Loucy (cell line): ENCODE measurements at regions not wholly inside any gene's neighbourhood (a gene's known extent, or its start where the extent isn't known, plus 50 kb on each side); places are given as distances from the start of the nearest gene placed in this dataset.

ENCODE experiments used
- H2AFZ ChIP-seq: fragments of 200-600 bp; sonication (generic); 2 replicates; pipeline ENCODE4 v1.6.0; 2016; ENCODE audit warnings: antibody characterized with exemption, mild to moderate bottlenecking, low read length, moderate library complexity
- H3F3A ChIP-seq: fragments of 200-600 bp; 2 replicates; pipeline ENCODE4 v1.6.0; 2016; ENCODE audit warnings: antibody characterized with exemption, low read depth, mild to moderate bottlenecking
- H3K27me3 ChIP-seq: fragments of 200-600 bp; sonication (generic); 2 replicates; pipeline ENCODE4 v1.6.1; 2014; ENCODE audit warnings: low read length, mild to moderate bottlenecking; ENCODE audit not compliant: insufficient read depth, poor library complexity, severe bottlenecking
- H3K36me3 ChIP-seq: fragments of 200-600 bp; sonication (generic); 2 replicates; pipeline ENCODE4 v1.6.1; 2016; ENCODE audit warnings: low read length; ENCODE audit not compliant: insufficient read depth
- H3K4me1 ChIP-seq: fragments of 200-600 bp; sonication (generic); 2 replicates; pipeline ENCODE4 v1.5.1; 2014; ENCODE audit warnings: low read length, mild to moderate bottlenecking; ENCODE audit not compliant: insufficient read depth, poor library complexity, severe bottlenecking
- H3K4me2 ChIP-seq: fragments of 200-600 bp; sonication (generic); 2 replicates; pipeline ENCODE4 v1.6.0; 2014; ENCODE audit warnings: antibody characterized with exemption, low read length, low read depth, mild to moderate bottlenecking; ENCODE audit not compliant: poor library complexity, severe bottlenecking
- H3K4me3 ChIP-seq: fragments of 200-600 bp; sonication (generic); 2 replicates; pipeline ENCODE4 v1.5.1; 2014; ENCODE audit warnings: low read length, mild to moderate bottlenecking, mixed read lengths; ENCODE audit not compliant: poor library complexity, severe bottlenecking
- H3K79me2 ChIP-seq: fragments of 200-600 bp; sonication (generic); 2 replicates; pipeline ENCODE4 v1.6.1; 2014; ENCODE audit warnings: low read length; ENCODE audit not compliant: insufficient read depth
- H3K9ac ChIP-seq: fragments of 200-600 bp; sonication (generic); 2 replicates; pipeline ENCODE4 v1.6.0; 2014; ENCODE audit warnings: mild to moderate bottlenecking, low read depth, low read length, moderate library complexity; ENCODE audit not compliant: poor library complexity, severe bottlenecking
- H3K9me2 ChIP-seq: fragments of 200-600 bp; sonication (generic); replicated peaks from 2 replicates; pipeline ENCODE4 v1.6.1; 2016; ENCODE audit warnings: low read depth, low read length, mixed read lengths
- H3K9me3 ChIP-seq: fragments of 200-600 bp; sonication (generic); 2 replicates; pipeline ENCODE4 v1.6.1; 2014; ENCODE audit warnings: mild to moderate bottlenecking, antibody characterized with exemption, low read length, low read depth; ENCODE audit not compliant: insufficient read depth
- H4K20me1 ChIP-seq: fragments of 200-600 bp; sonication (generic); 2 replicates; pipeline ENCODE4 v1.6.0; 2014; ENCODE audit warnings: antibody characterized with exemption, low read length, mild to moderate bottlenecking; ENCODE audit not compliant: insufficient read depth, poor library complexity, severe bottlenecking
- CTCF ChIP-seq: fragments of 200-600 bp; sonication (generic); conservative IDR thresholded peaks from 2 replicates; pipeline ENCODE4 v1.5.1; 2014; ENCODE audit warnings: mild to moderate bottlenecking, antibody characterized with exemption, low read length
- EZH2phosphoT487 ChIP-seq: fragments of 200-600 bp; IDR thresholded peaks from 2 replicates; pipeline ENCODE4 v1.6.1; 2018; ENCODE audit warnings: antibody characterized with exemption, mild to moderate bottlenecking, moderate library complexity, borderline replicate concordance

DNA sequence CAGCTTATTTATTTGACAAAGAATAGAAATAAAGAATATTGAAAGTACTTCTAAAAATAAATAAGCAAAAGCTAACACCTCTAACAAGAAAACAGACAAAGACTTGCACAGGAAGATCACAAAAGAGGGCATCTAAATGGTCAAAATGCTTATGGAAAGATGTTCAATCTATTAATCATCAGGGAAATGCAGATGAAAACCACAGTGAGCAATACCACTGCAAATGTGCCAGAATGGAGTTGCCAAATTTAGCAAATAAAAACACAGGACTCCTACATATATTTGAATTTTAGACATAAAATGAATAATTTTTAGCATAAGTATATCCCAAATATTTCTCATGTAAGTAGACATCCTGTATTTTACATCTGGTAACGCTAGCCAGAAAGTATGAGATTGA, 56.1 kb upstream of the HPGD start:
- TF ChIP-seq CTCF = no peak
- TF ChIP-seq EZH2phosphoT487 = no peak

DNA sequence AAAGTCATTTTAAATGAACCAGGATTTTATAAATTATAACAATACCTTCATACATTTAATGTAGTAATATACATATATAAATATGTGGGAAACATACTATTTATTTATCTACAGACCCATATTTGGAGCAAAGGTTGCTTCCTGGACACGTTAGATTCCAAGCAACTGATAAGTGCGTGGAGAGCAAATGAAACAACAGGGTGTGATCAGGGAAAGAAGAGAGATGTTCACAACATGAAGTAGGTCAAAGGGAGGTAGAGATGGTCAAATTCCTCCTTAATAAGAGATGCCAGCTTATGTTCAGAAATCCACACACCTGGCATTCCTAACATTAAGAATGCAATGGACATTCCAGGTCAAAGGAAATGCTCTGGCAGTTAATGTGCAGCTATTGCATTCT, 53.1 kb upstream of the HPGD start:
- H3K4me1 ChIP-seq = peaks cover 10% of the 10 kb centered on the region
- no peak overlapping the region for H3K4me3 ChIP-seq
- H3K36me3 ChIP-seq = no peaks in the 10 kb centered on the region
- H3K9ac ChIP-seq = no peak overlapping the region
- H3F3A ChIP-seq = no peaks in the 10 kb centered on the region
- no peaks in the 10 kb centered on the region for H4K20me1 ChIP-seq
- no peaks in the 10 kb centered on the region for H3K27me3 ChIP-seq
- no peaks in the 10 kb centered on the region for H3K9me2 ChIP-seq
- no peak overlapping the region for H3K4me2 ChIP-seq
- no peak overlapping the region for H2AFZ ChIP-seq
- no peaks in the 10 kb centered on the region for H3K79me2 ChIP-seq
- no peak for TF ChIP-seq EZH2phosphoT487
- TF ChIP-seq CTCF = no peak
- H3K9me3 ChIP-seq = no peaks in the 10 kb centered on the region

More for the DNA sequence above, 56.1 kb upstream of the HPGD start:
- Histone ChIP-seq H3K4me1 (peaks cover 18% of the 10 kb centered on the region), H2AFZ (no peak overlapping the region), H4K20me1 (no peaks in the 10 kb centered on the region), H3K4me3 (no peak overlapping the region), H3K36me3 (no peaks in the 10 kb centered on the region), H3K4me2 (no peak overlapping the region), H3K9ac (no peak overlapping the region), H3K27me3 (no peaks in the 10 kb centered on the region), H3K9me2 (no peaks in the 10 kb centered on the region), H3K79me2 (no peaks in the 10 kb centered on the region), H3K9me3 (no peaks in the 10 kb centered on the region), H3F3A (no peaks in the 10 kb centered on the region)
